HG02588 (cell line): ENCODE measurements at regions not wholly inside any gene's neighbourhood (a gene's known extent, or its start where the extent isn't known, plus 50 kb on each side); places are given as distances from the start of the nearest gene placed in this dataset.

Experiments used
- ATAC-seq: cut with Tn5 transposase; IDR thresholded peaks from one replicate; pipeline ENCODE4 v1.9.1; 2021; ENCODE audit warnings: mild to moderate bottlenecking, moderate library complexity; ENCODE audit not compliant: unreplicated experiment

DNA sequence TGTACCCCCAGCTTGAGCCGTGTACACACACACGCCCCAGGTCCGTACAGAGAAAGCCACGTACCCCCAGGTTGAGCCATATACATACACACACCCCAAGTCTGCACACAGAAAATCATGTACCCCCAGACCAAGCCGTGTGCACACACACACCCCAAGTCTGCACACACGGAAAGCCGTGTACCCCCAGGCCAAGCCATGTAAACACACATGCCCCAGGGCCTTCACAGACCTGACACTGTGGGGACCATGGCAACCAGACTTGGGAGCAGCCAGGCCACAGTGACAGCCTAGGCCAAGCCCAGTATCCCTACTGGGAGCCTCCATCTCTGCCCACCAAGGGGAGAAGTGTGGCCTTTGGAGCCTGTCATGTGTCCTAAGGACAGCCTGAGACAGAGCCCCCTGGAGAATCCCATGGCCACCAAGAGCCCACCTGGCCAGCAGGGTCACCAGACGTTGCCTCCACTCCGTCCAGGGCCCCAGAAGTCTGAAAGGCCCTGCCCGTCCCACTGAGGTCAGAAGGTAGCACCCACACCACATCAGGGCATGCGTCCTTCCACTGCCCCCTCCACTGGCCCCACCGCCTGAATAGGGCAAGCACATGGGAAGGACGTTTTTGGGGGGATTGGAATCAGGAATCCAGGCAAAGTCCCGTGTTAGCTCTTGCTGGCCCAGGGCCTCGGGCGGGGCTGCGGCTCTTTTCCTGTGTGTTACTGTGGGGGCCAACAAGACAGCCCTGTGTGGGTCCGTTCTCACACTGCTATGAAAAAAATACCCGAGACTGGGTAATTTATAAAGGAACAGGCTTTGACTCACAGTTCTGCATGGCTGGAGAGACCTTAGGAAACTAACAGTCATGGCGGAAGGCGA is 636.7 kb downstream of the TBC1D22A start:
- ATAC-seq = no peak

DNA sequence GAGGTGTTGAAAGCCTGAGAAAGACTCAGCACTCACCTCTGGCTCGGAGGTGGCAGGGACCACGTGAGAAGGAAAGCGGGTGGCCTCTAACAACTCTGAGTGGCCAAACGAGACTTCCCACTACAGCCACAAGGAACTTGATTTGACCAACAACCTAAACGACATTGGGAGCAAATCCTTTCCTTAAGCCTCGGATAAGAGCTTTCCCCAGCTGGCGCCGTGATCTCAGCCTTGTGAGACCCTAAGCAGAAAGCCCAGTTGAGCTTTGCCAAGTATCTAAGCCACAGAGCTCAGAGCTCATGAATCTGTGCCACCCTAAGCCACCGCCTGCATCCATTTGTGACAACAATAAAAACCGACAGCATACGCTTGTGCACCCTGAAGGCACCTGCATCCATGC is 636.0 kb downstream of the TBC1D22A start:
- ATAC-seq = no peak

DNA sequence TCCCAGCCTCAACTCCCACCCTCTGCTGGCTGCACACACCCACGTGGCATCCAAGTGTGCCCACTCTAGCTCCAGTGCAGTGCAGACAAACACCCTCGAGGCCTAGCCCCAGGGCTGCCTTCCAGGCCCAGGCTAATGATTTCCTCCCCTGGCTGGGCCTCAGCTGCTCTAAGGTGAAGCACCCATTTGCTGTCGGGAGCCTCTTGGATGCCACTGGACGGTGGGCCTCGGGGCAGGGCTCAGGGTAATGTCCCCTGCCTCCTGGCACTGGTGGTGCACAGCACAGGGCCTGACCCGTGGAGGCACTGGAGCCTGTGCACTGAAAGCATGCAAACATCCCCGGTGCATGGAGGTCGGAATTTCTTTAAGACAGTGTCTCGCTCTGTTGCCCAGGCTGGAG is 635.2 kb downstream of the TBC1D22A start:
- no peak for ATAC-seq

DNA sequence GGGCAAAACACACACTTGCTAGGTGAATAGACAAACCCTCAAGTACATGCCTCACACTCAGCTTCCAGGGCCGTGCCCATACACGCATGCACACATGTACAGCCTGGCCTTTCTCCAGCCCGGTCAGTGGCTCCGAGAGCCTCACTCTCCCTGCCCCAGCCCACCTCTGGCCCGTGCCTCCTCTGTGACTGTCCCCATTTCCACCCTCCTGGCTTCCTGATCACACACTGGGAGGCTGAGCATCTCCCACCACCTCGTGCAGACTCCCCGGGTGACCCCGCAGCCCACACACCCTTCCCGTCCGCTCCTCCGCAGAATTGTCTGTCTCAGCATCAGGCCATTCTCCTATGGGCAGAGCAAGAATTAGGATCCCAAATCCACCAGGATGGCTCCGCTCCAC is 634.1 kb downstream of the TBC1D22A start:
- no peak for ATAC-seq

DNA sequence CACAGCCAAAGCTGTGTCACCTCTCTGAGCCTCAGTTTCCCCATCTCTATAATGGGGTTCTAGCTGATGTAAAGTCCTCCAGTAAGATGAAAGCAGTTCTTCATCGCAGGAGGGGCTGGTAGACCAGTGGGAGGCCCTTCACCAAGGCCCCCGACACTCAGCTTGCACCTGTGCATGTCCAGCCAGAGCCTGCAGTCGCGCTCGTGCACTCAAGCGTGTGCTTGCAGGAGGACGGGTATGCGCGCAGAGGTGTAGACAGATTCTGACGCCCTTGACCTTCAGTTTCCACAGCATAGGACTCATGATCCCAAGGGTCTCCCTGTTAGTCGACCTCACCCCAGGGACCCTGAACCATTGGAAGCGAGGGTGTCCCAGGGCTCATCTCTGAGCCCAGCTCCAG is 633.7 kb downstream of the TBC1D22A start:
- no peak for ATAC-seq

DNA sequence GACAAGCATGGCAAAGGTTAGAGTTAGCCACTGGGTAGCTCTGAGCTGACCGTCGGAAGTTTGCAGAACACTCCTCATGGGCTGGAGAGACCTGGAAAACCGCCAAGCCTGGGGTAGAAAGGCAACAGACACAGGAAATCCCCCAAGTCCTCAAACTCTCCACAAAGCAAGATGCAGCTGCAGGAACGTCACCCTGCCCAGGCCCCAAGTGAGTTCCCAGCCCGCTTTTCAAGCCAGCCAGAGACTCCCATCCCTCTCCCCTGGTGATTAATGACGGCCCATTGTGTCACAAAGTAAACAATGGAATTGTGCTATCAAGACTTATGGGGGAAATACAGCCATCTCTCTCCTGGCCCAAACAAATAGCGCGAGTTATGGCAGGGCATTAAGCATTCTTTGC is 633.0 kb downstream of the TBC1D22A start:
- no peak for ATAC-seq

DNA sequence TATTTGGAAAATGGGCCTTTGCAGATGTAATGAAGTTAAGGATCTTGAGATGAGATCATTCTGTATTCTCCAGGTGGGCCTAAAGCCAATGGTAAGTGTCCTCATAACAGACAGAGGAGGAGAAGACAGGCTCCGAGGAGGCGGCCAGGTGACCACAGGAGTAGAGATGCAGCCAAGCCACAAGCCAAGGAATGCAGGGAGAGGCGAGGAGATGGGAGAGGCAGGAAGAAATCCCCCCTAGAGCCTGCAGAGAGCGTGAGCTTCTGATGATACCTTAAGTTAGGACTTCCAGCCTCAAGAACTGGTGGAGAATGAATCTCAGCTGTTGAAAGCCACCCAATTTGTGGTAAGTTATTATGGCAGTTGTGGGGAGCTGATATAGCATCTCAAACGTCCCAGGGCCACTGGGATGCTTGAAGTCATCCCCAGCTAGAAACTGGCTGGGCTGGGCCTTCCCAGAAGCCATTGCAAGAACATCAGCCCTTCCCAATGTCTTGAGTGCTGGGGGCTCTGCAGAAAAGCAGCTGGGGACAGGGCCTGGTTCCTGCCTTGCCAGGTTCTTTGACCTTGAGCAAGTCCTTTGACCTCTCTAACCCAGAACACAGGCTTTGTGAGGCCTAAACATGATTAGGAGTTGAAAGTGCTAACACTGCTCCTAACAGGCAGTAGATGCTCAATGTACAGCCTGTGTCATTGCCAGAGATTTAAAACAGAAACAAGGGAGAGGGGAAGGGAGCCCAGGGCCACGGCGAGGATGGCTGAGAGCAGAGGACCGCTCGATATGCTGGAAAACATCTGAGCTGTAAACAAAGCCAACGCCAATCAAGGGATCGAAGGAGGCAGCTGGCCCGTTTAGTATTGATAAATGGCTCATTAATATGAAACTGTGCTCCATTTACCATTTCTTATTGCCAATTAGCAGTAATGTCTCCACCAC is 632.3 kb downstream of the TBC1D22A start:
- no peak for ATAC-seq

DNA sequence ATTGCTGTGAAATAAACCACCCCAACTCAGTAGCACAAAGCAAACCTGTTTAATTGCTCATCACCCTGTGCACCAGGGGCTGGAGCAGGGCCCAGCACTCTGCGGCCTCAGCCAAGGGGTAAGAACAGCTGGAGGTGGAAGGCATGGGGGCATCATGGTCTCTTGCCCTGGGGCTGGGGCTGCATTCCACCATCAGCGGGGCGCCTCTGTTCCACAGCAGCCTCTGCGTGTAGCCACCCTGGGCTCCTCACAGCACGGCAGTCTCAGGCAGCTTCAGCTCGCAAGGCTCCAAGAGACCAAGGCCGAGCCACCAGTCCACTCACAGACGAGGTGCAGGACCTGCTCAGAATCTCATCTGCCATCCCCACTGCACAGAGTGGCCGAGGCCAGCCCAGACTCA is 630.7 kb downstream of the TBC1D22A start:
- no peak for ATAC-seq

DNA sequence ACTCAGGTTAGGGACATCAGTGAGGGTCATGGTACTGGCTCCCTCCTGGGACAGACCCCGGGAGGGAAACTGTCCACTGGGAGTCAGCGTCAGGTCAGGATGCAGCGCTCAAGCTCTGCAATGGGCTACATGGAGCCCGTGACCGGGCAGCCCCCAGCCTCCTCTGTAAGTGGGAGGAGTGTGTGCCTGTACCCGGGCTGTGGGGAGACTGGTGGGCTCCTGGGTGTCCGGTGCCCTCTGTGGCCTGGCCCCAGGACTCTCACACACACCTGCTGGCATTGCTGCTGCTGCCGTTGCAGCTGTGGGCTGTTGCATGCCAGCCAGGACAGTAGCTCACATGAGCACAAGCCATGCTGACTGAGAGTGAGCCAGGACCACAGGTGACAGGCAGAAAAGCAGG is 630.3 kb downstream of the TBC1D22A start:
- no peak for ATAC-seq

DNA sequence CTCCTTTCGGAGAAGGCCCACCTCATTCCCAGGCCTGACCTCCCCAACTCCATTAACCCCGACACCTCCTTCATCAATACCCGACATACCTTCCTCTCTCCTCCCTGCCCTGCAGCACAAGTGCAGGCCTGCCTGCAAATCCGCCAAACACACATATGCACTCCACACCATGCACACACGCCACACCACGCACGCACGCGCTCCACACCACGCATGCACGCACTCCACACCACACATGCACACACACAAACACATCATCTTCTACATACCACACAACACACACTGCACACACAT is 629.6 kb downstream of the TBC1D22A start:
- ATAC-seq = no peak

DNA sequence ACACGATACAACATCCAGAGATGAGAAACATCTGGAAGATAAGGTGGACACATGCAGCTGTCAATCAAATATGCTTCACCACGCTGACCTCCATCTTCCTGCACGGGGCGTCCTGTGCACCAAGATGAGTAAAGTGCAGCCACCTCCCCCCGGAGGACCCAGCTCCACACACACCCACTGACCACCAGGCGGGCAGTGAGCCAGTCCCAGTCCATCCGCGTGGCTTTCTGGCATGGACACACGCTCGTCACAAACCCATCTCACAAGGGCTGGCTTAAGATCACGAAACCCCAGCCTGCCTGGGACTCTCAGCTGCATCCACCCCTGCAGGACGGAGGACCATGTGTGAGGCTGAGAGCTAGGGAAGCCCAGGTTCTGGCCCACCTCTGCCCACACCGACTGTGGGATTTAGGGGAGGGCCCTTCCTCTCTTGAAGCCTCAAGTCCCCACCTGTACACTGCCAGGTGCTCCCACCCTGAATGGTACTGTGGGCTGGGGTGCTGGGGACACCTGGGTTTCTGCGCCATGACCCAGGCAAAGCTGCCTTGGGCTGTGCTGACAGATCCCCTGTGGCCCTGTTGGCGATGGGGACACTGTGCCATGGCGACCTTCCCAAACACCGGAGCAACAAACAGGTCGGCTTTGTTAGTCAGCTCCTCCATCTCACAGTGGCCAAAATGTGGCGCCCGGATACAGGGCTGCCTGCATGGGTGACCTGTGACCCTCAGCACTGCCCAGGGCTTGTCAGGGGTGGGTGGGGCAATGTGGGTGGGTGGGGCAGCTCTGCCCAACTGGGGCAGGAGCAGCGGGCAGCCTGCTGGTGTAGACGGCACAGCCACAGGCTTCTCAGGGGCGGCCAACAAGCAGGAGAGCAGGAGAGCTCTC is 629.0 kb downstream of the TBC1D22A start:
- no peak for ATAC-seq

DNA sequence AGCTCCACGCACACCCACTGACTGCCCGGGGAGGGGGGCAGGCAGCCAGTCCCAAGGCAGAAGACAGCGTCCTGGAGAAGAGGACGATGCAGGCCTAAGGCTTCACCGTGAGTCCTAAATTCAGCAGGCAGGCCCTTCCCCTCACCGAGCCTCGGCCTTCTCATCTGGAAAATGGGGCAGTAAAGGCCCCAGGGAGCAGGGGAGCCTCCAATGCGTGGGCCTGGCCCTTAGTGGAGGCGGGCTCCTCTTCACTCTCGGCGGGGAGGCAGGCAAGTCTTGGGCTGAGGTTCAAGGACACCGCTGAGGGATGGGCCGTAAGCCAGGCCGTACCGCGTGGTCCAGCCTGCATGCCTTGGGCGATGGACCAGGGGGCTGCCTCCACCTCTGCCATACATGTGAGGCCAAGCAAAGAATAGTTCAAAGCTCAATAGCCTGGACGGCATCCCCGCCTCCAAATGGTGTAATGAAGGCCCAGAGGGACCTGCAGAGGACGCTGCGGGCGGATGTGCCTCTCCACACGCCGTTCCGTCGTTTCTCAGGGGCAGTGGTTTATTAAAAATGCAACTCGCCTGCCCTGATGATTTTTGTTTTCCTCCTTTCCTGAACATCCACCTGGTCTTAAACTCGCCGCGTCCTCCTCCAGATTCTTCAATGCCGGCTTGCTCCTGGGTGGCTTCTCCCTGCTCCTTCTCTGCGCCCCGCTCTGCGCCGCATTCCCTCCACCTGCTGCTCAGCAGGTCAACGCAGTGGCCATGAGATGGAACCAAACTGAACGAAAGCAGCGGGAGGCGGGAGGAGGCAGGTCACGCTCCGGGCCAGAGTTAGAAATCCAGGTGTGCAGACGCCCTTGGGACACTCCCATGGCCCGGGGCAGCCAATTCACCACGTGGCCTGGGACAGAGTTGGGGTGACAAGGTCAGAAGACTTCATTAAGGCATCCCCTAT is 627.8 kb downstream of the TBC1D22A start:
- no peak for ATAC-seq

DNA sequence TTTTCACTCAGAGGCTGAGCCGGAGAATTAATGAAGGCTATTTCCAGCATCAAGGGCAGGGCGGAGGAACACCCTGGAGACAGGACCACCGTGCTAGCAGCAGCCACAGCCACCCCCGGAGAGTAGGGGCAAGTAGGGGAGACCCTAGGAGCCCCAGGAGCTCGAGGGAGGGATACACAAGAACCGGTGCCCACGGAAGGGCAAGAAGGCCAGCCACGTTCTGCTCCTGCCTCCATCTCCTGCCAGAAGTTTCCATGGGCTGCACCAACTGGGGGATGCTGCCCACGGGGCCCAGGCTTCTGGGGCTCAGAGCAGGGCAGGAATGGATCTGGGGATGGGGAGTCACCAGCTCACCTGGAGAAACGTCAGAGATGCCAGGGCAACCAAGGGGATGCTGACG is 626.8 kb downstream of the TBC1D22A start:
- ATAC-seq = no peak

DNA sequence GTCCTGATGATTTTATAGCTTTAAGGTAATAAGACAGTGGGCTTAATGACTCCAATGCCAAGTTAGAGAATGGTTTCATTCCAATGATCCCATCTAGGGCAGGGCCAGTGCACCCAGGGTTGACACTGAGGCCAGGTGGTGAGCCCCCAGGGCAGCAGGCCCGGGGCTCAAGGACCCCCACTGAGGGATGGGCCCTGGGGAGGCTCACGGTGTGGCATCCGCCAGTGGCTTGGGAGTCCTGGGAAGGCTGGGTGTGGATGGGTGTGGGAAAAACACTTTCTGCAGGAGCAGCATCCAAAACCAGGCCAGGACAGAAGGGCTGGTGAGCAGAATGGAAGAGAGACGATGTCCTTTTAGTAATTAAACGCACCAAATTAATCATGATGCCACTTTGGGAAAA is 626.3 kb downstream of the TBC1D22A start:
- no peak for ATAC-seq

DNA sequence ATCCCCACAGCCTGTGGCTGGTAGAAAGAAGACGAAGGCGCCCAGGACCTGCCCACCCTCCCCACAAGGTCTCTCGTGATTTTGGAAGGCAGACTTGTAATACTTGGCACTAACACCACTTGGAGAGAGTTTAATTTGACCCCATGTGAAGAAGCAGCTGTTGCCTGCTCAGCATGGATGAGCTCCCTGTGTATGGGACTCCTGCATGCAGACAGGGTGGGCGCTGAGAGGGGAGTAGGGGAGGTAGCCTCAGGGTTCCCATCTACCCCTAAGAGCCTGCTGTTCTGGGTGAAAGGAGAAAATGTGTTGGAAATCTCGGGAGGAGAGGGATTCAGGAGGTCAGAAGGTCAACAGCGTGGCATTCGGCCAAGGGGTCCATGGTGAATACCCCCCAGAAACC is 625.9 kb downstream of the TBC1D22A start:
- ATAC-seq = no peak

DNA sequence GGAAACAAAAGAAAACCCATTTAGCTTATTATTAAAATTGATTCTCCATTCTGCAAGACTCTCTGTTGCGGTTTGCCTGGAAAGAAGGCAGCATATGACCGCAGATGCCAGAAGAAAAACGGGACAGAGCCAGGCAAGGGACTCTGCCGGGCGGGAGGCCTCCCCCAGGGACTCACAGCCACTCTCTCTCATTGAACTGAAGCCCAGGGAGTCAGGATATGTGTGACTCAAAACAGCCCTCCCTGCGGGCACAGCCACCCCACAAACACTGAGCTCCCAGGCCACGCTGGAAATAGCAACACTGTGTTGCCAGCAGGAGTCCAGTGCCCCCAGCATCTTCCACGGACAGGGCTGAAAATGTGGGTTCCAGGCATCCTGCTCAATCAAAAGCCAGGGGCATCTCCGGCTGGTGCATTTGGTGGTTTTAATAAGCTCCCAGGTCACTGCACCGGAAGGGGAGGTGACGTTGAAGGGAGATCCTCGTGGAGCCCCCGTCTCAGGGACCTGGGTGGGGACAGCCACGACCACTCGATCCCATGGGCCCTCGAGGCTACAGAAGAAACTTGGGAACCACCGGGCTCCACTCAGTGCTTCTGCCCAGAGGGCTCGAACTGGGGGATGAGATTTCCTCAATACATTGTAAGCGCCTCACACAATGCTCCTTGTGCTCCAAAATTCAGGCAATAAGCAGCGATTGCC is 624.5 kb downstream of the TBC1D22A start:
- no peak for ATAC-seq

DNA sequence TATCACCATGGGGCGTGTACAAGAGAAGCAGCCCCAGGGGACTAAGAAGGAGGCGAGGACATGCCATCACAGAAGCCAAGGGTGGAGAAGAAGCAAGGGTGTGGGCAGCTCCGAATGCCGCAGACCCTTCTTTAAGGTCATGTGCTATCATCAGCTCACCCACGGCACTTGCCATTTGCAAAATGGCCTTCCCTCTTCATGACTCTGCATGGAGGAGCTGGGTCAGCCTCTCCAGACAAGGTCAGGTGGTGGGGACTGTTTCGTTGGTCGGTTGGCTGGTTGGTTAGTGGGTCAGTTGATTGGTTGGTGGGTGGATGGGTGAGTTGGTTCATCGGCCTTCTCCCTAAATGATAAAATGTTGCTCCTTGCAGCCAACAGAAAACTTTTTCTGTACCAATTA is 622.5 kb downstream of the TBC1D22A start:
- no peak for ATAC-seq

DNA sequence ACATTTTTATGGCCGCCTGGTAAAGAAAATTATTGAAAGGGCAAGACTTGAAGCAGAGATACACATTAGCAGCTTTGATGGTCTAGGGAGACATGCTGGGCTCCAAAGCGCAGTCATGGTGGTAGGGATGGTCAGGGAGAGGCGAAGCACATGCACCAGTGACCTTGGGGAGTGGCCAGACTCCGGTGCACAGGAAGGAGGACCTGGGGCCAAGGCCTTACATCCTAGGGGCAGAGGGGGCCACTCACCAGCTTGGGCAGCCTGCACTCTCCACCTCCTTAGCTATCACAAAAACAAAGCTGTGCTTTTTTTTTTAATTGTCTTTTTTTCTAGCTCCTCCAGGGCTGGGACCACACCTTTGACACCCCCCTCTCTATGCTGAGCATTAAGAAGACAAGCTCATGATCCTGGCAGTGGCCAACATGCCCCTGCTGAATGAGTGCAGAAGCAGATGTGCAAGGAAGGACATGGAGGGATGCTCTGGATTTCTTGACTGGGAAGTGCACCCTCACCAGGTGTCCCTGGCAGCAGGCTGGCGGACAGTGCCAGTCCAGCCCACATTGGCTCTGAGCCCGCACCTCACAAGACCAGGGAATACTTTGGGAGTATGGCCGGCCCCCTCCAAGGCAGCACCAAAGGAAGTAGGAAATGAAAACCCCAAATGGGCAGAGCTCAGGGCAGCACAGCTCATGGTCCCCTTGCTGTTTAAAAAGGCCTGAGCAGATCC is 619.9 kb downstream of the TBC1D22A start:
- no peak for ATAC-seq

DNA sequence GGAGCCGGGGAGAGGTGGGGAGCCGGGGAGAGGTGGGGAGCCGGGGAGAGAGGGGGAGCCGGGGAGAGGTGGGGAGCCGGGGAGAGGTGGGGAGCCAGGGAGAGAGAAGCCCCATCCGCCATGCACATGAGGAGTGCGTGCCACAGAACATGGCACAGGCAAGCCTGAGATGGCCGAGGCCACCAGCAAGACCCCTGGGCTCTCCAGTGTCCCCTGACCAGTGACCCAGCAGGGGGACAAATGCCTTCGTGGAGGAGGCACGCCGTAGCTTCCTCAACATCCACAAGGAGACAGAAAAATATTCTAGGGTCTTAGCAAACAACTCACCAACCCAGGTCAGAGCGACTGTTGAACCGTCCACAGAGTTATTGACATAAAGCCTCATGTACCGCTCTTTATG is 618.8 kb downstream of the TBC1D22A start:
- ATAC-seq = no peak
